Sigmoid colon (tissue), 6 donors: ENCODE measurements at regions not wholly inside any gene's neighbourhood (a gene's known extent, or its start where the extent isn't known, plus 50 kb on each side); places are given as distances from the start of the nearest gene placed in this dataset.

Source experiments
- DNase-seq: peaks from one replicate; pipeline ENCODE4 v3.0.0-alpha.2; 2019
- H3K27ac ChIP-seq, 4 donors: fragments of 200-600 bp; sonication (generic); one replicate each; pipeline ENCODE4 v1.5.1; 2016 to 2019; ENCODE audit warnings: mild to moderate bottlenecking in 1 of 4
- H3K27me3 ChIP-seq, 3 donors: fragments of 200-600 bp; sonication (generic); one replicate each; pipeline ENCODE4 v1.5.1; 2019; ENCODE audit warnings: mild to moderate bottlenecking in 1 of 3
- H3K36me3 ChIP-seq, 4 donors: fragments of 200-600 bp; sonication (generic); one replicate each; pipeline ENCODE4 v1.5.1; 2016 to 2019
- H3K4me1 ChIP-seq, 4 donors: fragments of 200-600 bp; sonication (generic); one replicate each; pipeline ENCODE4 v1.5.1; 2017 to 2019
- H3K4me3 ChIP-seq, 4 donors: fragments of 200-600 bp; sonication (generic); one replicate each; pipeline ENCODE4 v1.5.1; 2017 to 2019; ENCODE audit warnings: mild to moderate bottlenecking in 2 of 4, moderate library complexity in 1 of 4
- H3K9me3 ChIP-seq, 4 donors: fragments of 200-600 bp in 3 of 4; sonication (generic) in 3 of 4; one replicate each; pipeline versions ENCODE4 v1.5.1 to v1.6.1; 2013 to 2019
- CTCF ChIP-seq, 4 experiments: fragments of 450-650 bp in 3 of 4; fragments of 200-600 bp in 1 of 4; IDR thresholded peaks; one replicate each; pipeline ENCODE4 v1.5.1; 2016 to 2019; ENCODE audit warnings: antibody characterized with exemption in 4 of 4, mild to moderate bottlenecking in 3 of 4, moderate library complexity in 2 of 4
- EP300 ChIP-seq, 4 donors: sonication (generic); formaldehyde crosslinking; IDR thresholded peaks; one replicate each; pipeline ENCODE4 v1.6.1; 2017; ENCODE audit warnings: antibody characterized with exemption in 4 of 4
- POLR2A ChIP-seq, 2 donors: fragments of 450-650 bp; IDR thresholded peaks; one replicate each; pipeline ENCODE4 v1.6.1; 2016; ENCODE audit warnings: antibody characterized with exemption in 2 of 2, mild to moderate bottlenecking in 2 of 2, moderate library complexity in 2 of 2
- POLR2AphosphoS5 ChIP-seq, 4 donors: sonication (generic); formaldehyde crosslinking; IDR thresholded peaks; one replicate each; pipeline ENCODE4 v1.6.1; 2017; ENCODE audit warnings: antibody characterized with exemption in 4 of 4
- WGBS, 2 donors: extraction: QIAGEN DNeasy Blood & Tissue Kit; methylation state at CpG; one replicate each; pipeline ENCODE4 v1.1.7; 2013; 5-methylcytosine and 5-hydroxymethylcytosine counted together
- intact Hi-C: fragments of 100-400 bp; cut with DNase I; formaldehyde crosslinking; loops from one replicate; pipeline ENCODE4 v1.15.1; 2023
- donor health status: healthy with polysubstance abuse.
- donor health status: healthy.

- Histone ChIP-seq H3K4me1 (no peaks in the 10 kb centered on the region), H3K9me3 (peaks cover 0 to 11% (median 2%) of the 10 kb centered on the region in 4 donors), H3K27ac (no peak overlapping the region), H3K4me3 (no peak overlapping the region), H3K27me3 (no peaks in the 10 kb centered on the region), H3K36me3 (no peaks in the 10 kb centered on the region)
- TF ChIP-seq CTCF (IDR thresholded peaks at IDR 0.05) (no peak), EP300 (IDR thresholded peaks at IDR 0.05) (no peak), POLR2AphosphoS5 (IDR thresholded peaks at IDR 0.05) (no peak), POLR2A (IDR thresholded peaks at IDR 0.05) (no peak)
- no peak for DNase-seq
- intact Hi-C loops: no loop called here
Measured at GRCh38 chr5:159385536-159385935, 55.2 kb upstream of the IL12B start.

GRCh38 chr5:159386028-159386711 lies 55.9 kb upstream of the IL12B start:
- DNase-seq: no peak
- intact Hi-C loops: no loop called here
- Histone ChIP-seq H3K4me3 (no peak overlapping the region), H3K4me1 (no peaks in the 10 kb centered on the region), H3K36me3 (no peaks in the 10 kb centered on the region), H3K27me3 (no peaks in the 10 kb centered on the region), H3K9me3 (peaks cover 0 to 9% (median 2%) of the 10 kb centered on the region in 4 donors), H3K27ac (no peak overlapping the region)
- TF ChIP-seq CTCF (IDR thresholded peaks at IDR 0.05) (no peak), POLR2AphosphoS5 (IDR thresholded peaks at IDR 0.05) (no peak), POLR2A (IDR thresholded peaks at IDR 0.05) (no peak), EP300 (IDR thresholded peaks at IDR 0.05) (no peak)

GRCh38 chr5:159392871-159393270 lies 62.6 kb upstream of the IL12B start:
- H3K27me3 ChIP-seq: no peaks in the 10 kb centered on the region
- no peaks in the 10 kb centered on the region for H3K9me3 ChIP-seq
- no peaks in the 10 kb centered on the region for H3K4me1 ChIP-seq
- 87 to 92% methylated on average over 2 of the region's 2 CpGs for WGBS, 2 donors
- H3K27ac ChIP-seq: no peak overlapping the region
- no peak for DNase-seq
- H3K4me3 ChIP-seq: no peak overlapping the region
- no peaks in the 10 kb centered on the region for H3K36me3 ChIP-seq
- intact Hi-C loops: no loop called here
- no peak for TF ChIP-seq CTCF (IDR thresholded peaks at IDR 0.05)
- TF ChIP-seq EP300 (IDR thresholded peaks at IDR 0.05): no peak
- TF ChIP-seq POLR2A (IDR thresholded peaks at IDR 0.05): no peak
- TF ChIP-seq POLR2AphosphoS5 (IDR thresholded peaks at IDR 0.05): no peak

- TF ChIP-seq POLR2A (IDR thresholded peaks at IDR 0.05) (no peak), CTCF (IDR thresholded peaks at IDR 0.05) (no peak), EP300 (IDR thresholded peaks at IDR 0.05) (no peak), POLR2AphosphoS5 (IDR thresholded peaks at IDR 0.05) (no peak)
- WGBS, 2 donors: 36 to 38% methylated on average over 5 of the region's 5 CpGs
- H3K9me3 ChIP-seq: no peaks in the 10 kb centered on the region
- no peak for DNase-seq
- intact Hi-C loops: no loop called here
- H3K4me1 ChIP-seq: no peaks in the 10 kb centered on the region
- H3K36me3 ChIP-seq: no peaks in the 10 kb centered on the region
- no peak overlapping the region for H3K4me3 ChIP-seq
- H3K27ac ChIP-seq: no peak overlapping the region
- H3K27me3 ChIP-seq: no peaks in the 10 kb centered on the region
Measured at GRCh38 chr5:159393854-159394274, 63.6 kb upstream of the IL12B start.

DNA sequence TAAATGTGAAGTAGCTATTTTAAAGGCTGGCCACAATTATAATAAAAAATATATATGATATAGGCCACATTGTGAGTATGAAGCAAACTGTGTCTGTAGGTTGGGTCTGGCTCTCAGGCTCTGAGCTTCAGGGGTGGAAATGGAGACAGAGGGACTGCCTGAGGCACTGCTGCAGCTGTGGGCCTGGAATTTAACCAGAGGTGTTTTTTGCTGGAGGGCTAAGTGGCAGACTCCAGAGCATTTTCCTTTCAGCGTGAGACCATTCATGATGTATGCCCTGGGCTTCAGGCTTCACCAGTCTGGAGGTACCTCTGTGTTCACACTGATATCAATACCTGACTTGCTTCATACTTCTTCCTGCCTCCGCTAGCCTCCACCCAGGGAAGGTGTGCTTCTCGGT lies 64.9 kb upstream of the IL12B start:
- intact Hi-C loops: no loop called here
- no peaks in the 10 kb centered on the region for H3K4me1 ChIP-seq
- TF ChIP-seq POLR2A (IDR thresholded peaks at IDR 0.05): no peak
- no peak for TF ChIP-seq CTCF (IDR thresholded peaks at IDR 0.05)
- TF ChIP-seq EP300 (IDR thresholded peaks at IDR 0.05): no peak
- TF ChIP-seq POLR2AphosphoS5 (IDR thresholded peaks at IDR 0.05): no peak
- 80 to 88% methylated on average over 3 of the region's 3 CpGs for WGBS, 2 donors
- DNase-seq: no peak
- H3K9me3 ChIP-seq: no peaks in the 10 kb centered on the region
- H3K27me3 ChIP-seq: no peaks in the 10 kb centered on the region
- H3K4me3 ChIP-seq: no peak overlapping the region
- no peaks in the 10 kb centered on the region for H3K36me3 ChIP-seq
- no peak overlapping the region for H3K27ac ChIP-seq
